ENCODE measurements at regions not wholly inside any gene's neighbourhood (a gene's known extent, or its start where the extent isn't known, plus 50 kb on each side); places are given as distances from the start of the nearest gene placed in this dataset.

GRCh38 chr22:20637750-20638506 lies 130.5 kb downstream of the MED15 start:
- no peak for DNase-seq (ENCODE audit: low read depth, low spot score)
- H3K4me3 ChIP-seq (ENCODE audit: low read length) = no peak overlapping the region

DNA sequence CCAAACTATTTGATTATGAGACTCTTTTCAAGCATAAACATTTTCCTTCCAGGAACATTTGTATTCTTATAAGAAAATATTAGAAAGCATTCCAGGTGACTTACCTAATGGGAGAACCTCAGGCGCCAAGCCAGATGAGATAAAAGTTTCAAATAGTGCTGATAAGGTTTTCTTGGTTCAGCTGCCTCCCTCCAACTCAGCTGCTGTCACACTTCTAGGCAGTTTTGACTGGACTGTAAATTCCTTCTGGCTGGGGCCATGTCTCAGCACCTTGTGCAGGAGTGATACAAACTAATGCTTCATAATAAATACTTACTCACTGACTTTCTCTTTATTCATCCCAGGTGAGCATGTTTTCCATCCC lies 131.1 kb downstream of the MED15 start:
- no peak for DNase-seq (ENCODE audit: low read depth, low spot score)
- H3K4me3 ChIP-seq (ENCODE audit: low read length) = no peak overlapping the region

- no peak overlapping the region for H3K4me3 ChIP-seq (ENCODE audit: low read length)
- DNase-seq (ENCODE audit: low read depth, low spot score) = no peak
Measured at GRCh38 chr22:20639343-20639742, 131.9 kb downstream of the MED15 start.

DNA sequence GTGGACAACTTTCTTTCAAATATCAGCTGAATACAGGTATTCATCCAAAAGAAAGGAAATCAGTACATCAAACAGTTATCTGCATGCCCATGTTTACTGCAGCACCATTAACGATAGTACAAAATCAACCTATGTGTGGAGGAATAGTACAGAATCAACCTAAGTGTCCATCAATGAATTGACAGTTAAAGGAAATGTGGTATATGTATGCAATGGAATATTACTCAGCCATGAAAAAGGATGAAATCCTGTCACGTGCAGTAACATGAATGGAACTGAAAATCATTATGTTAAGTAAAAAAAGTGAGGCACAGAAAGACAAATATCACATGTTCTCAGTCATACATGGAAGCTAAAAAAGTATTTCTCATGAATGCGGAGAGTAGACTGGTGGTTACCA lies 132.3 kb downstream of the MED15 start:
- DNase-seq (ENCODE audit: low read depth, low spot score) = no peak
- no peak overlapping the region for H3K4me3 ChIP-seq (ENCODE audit: low read length)

DNA sequence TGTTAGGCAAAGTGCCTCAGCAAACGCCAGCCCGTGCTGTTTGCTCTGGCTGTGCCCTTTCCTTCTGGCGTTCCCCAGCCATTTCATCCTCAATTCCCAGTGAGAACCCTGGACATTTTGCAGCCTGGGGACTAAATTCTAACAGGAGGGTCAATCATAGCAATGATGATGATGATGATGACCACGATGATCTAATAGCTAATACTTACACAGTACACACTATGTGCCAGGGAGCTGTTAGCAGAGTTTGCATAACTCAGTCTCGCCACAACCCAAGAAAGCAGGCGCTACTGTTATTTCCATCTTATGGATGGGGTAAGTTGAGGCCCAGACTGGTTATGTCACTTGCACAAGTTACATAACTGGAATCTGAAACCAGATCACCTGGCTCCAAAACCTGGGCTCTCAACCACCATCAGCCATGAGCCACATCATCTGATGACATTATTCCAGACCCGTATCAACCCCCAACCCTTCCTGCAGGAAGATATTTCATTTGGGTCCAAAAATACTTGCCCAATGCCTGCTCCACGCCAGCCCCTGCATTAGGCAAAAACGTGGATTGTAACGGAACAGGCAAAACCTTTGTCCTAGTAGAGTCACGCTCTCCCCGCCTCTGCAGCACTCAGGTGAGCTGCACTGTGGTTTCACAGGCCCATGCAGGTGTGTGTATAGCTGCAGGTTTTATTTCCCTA lies 132.6 kb upstream of the SERPIND1 start:
- no peak overlapping the region for H3K4me3 ChIP-seq (ENCODE audit: low read length)
- DNase-seq (ENCODE audit: low read depth, low spot score) = no peak

DNA sequence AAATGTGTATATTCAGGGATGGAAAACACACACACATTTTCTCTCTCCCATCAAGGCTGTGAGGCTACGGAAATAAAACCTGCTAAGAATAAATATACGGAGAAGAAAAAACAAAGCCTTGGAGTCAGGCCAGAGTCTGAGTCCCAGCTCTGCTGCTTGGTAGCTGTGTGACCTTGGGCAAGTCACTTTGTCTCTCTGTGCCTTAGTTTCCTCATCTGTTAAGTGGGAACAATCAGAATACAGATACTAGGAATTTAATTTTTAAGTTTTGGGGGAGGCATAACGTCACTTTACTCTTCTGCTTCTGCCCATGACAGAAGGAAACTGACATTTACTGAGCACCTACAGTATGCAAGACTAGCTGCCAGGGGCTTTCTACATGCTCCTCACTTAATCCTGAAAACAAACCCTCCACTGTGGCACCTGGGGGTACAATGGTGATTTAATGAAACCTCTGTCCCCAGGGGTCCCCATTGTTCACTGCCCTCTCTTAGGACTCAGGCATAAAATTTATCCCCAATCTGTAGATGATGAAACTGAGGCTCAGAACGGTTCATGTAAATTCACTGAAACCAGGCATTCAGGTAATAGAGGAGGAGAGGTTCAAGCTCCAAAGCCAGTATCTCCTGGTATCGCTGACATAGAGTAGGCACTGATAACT lies 131.9 kb upstream of the SERPIND1 start:
- no peak for DNase-seq (ENCODE audit: low read depth, low spot score)
- H3K4me3 ChIP-seq (ENCODE audit: low read length) = no peak overlapping the region

DNA sequence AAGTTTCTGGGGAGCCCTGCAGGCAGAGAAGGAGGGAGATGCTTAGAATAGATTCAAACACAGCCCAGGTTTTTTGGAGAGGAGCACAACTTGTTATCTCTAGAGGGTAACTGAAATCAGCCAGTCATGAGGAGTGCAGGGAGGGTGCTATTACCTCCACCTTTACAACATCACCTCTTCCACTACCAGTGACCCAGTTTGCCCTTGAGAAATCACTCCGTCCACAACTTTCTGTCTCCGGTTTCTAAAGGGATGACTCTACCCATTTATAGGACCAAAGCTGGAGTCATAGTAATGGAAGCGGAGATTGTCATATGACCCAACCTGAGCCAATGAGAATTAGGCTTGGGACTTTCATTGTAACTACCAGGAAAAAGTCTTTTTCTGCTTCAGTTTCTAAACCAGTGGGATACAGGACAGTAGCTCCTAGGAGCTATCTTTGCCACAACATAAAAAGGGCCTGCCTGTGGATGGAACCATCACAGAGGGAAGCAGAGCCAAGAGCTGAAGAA lies 131.2 kb upstream of the SERPIND1 start:
- H3K4me3 ChIP-seq (ENCODE audit: low read length) = no peak overlapping the region
- no peak for DNase-seq (ENCODE audit: low read depth, low spot score)

- no peak overlapping the region for H3K4me3 ChIP-seq (ENCODE audit: low read length)
- no peak for DNase-seq (ENCODE audit: low read depth, low spot score)
Measured at GRCh38 chr22:20644071-20644642, 129.8 kb upstream of the SERPIND1 start.

DNA sequence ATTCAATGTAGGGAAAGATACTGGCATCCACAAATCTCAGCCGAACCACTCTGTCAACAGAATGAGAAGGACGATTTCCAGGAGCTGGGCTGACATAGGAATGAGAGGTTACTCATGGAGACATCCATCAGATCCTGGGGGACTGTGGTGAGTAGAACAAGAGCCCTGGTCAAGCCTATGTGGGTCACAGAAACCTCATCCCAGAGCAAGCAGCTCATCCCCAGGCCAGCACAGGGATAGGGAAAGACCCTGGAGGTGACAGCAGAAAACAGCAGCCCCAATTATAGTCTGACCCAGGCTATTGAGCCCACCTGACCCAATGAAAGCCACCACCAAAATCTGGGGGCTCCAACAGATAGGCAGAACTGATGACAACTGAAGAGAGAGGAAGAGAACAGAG lies 128.0 kb upstream of the SERPIND1 start:
- DNase-seq (ENCODE audit: low read depth, low spot score) = no peak
- H3K4me3 ChIP-seq (ENCODE audit: low read length) = no peak overlapping the region

DNA sequence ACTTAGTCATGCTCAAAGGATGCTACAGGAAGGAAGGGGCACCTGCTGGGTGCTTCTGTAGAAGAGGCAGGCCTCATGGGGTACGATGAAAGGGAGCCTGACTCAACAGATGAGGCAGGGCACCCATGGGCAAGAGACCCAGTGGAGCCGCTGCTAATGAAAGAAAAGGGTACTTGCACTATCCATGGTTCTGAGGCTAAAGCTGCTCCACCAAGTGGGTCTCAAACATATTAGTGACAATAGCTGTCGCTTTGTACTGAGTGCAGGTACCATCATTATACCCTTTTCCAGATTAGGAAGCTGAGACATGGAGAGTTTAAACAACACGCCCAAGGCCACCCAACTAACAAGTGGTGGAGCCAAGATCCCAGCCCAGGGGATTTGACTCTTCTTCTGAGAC lies 127.5 kb upstream of the SERPIND1 start:
- DNase-seq (ENCODE audit: low read depth, low spot score) = no peak
- no peak overlapping the region for H3K4me3 ChIP-seq (ENCODE audit: low read length)

GRCh38 chr22:20646906-20647305 lies 127.0 kb upstream of the SERPIND1 start:
- DNase-seq (ENCODE audit: low read depth, low spot score) = no peak
- no peak overlapping the region for H3K4me3 ChIP-seq (ENCODE audit: low read length)

DNA sequence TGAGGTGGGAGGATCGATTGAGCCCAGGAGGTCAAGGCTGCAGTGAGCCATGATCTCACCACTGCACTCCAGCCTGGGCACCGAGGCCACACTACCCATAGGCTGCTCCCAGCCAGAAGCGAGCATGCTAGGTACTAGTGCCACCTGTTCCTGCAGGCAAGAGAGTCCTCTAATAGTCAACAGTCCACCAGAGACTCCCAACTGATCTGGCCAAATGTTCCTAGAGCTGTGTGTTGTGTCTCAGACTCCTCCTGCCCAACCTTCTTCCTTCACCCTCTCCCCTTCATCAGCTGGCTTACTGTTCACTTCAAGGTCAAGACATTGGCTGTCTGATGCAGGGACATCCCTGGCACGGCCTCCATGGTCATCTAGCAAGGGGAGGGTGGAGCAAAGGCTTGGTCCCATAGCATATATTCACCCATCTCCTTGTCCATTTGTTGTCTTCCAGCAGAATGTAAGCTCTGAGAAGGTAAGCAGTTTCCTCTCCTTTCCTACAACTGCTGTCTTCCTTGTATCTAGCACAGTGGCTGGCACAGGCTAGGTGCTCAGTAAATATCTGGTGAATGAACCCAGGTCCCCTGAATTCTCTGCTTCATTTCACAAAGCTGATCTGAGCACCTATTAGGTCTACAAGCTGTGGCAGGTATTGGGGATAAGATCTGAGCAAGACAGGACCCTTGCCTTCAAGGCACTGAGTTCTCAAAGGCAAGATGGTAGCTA lies 126.2 kb upstream of the SERPIND1 start:
- no peak overlapping the region for H3K4me3 ChIP-seq (ENCODE audit: low read length)
- DNase-seq (ENCODE audit: low read depth, low spot score) = no peak

GRCh38 chr22:20648306-20648903 lies 125.5 kb upstream of the SERPIND1 start:
- no peak for DNase-seq (ENCODE audit: low read depth, low spot score)
- no peak overlapping the region for H3K4me3 ChIP-seq (ENCODE audit: low read length)

DNA sequence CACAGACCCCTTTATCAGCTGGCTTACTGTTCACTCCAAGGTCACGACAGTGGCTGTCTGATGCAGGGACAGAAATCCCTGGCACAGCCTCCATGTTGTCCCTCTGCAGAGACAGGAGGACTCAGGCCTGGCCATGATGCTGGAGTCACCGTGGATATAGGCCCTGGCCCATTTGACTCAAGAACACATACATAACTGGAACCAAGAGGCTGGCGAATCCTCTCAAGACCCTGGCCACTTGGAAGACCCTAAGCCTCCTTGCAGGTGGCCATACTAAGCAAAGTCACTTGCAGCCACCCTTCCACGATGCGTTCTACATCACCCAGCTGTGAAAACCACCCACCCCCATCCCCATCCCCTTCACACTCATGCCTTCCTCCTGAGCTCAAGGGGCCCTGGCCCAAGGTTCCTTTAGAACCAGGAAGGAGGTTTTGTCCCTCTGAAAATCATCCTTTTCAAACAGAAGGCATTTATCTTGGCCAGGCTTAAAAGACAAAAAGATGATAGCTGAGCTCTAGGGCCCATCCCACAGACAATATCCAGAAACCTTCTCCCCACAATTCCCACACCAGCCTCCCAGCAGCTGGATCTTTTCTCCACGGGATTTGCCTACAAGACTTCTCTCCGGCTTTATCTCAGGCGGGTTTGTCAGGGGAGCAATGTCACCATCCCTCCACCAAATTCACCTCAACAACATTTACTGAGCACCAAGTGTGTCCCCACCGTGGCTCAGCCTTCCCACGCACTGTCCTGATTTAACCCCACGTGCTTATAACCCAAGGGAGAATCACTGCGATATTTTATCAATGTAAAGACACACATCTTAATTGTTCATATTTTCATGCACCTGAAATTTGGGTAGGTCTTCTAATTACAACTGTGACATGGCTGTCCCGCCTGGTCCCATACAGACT lies 123.4 kb upstream of the SERPIND1 start:
- DNase-seq (ENCODE audit: low read depth, low spot score) = no peak
- no peak overlapping the region for H3K4me3 ChIP-seq (ENCODE audit: low read length)

DNA sequence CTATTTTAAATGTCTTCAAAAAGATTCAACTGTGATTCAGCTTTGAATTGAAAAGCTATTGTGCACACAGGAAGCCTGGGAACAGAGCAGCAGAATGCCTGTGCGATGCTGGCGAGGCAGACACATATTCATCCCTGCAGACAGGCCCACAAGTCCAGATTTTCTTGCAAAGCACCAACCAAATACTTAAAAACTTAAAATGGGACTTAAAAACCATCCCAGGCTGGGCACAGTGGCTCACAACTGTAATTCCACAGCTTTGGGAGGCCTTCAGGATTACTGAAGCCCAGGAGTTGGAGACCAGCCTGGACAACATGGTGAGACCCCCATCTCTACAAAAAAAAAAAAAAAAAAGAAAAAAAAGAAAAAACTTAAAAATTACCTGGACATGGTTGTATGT lies 122.6 kb upstream of the SERPIND1 start:
- DNase-seq (ENCODE audit: low read depth, low spot score) = no peak
- H3K4me3 ChIP-seq (ENCODE audit: low read length) = no peak overlapping the region

DNA sequence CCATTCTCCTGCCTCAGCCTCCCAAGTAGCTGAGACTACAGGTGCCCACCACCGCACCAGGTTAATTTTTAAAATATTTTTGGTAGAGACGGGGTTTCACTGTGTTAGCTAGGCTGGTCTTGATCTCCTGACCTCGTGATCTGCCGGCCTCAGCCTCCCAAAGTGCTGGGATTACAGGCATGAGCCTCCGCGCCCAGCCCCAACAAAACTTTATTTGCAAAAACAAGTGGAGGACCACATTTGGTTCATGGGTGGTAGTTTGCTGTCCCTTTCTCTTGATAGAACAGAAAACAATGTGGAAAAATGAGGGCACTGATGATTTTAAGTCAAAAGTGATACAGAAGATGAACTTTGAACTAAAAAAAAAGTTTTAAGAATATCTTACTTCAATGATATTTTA lies 121.8 kb upstream of the SERPIND1 start:
- no peak overlapping the region for H3K4me3 ChIP-seq (ENCODE audit: low read length)
- DNase-seq (ENCODE audit: low read depth, low spot score) = no peak

GRCh38 chr22:20652582-20652981 lies 121.3 kb upstream of the SERPIND1 start:
- no peak for DNase-seq (ENCODE audit: low read depth, low spot score)
- H3K4me3 ChIP-seq (ENCODE audit: low read length) = no peak overlapping the region
